ENCODE measurements at regions not wholly inside any gene's neighbourhood (a gene's known extent, or its start where the extent isn't known, plus 50 kb on each side); places are given as distances from the start of the nearest gene placed in this dataset.

- H3K36me3 ChIP-seq (ENCODE audit: control insufficient read depth, insufficient read depth, low read length) = no peaks in the 10 kb centered on the region
- no peak overlapping the region for H3K4me3 ChIP-seq (ENCODE audit: low read depth, low read length)
- DNase-seq (ENCODE audit: low read depth) = no peak
- POLR2A ChIA-PET = no interaction called here
- CTCF ChIA-PET = no interaction called here
- no peaks in the 10 kb centered on the region for H3K27me3 ChIP-seq (ENCODE audit: control insufficient read depth, insufficient read depth, low read length)
- no peak for TF ChIP-seq CTCF (IDR thresholded peaks at IDR 0.05; ENCODE audit: insufficient read depth, low read depth, low read length)
These were observed 674.5 kb downstream of the CETN3 start for GRCh38 chr5:89735082-89735481.

- Histone ChIP-seq H3K27me3 (ENCODE audit: control insufficient read depth, insufficient read depth, low read length) (no peaks in the 10 kb centered on the region), H3K36me3 (ENCODE audit: control insufficient read depth, insufficient read depth, low read length) (no peaks in the 10 kb centered on the region), H3K4me3 (ENCODE audit: low read depth, low read length) (no peak overlapping the region)
- no peak for DNase-seq (ENCODE audit: low read depth)
- ChIA-PET POLR2A (no interaction called here), CTCF (interaction anchor here (1.5 kb wide), 1 partner anchor 68 kb away, joined by 3 read pairs; no protein-coding TSS in a partner anchor)
- no peak for TF ChIP-seq CTCF (IDR thresholded peaks at IDR 0.05; ENCODE audit: insufficient read depth, low read depth, low read length)
These were observed 675.8 kb downstream of the CETN3 start for GRCh38 chr5:89733772-89734171.

- CTCF ChIA-PET = interaction anchor here (0.8 kb wide), 1 partner anchor 1000 kb away, joined by 3 read pairs; no protein-coding TSS in a partner anchor
- no peaks in the 10 kb centered on the region for H3K36me3 ChIP-seq (ENCODE audit: control insufficient read depth, insufficient read depth, low read length)
- H3K4me3 ChIP-seq (ENCODE audit: low read depth, low read length) = no peak overlapping the region
- POLR2A ChIA-PET = no interaction called here
- DNase-seq (ENCODE audit: low read depth) = no peak
- H3K27me3 ChIP-seq (ENCODE audit: control insufficient read depth, insufficient read depth, low read length) = no peaks in the 10 kb centered on the region
- no peak for TF ChIP-seq CTCF (IDR thresholded peaks at IDR 0.05; ENCODE audit: insufficient read depth, low read depth, low read length)
These were observed 679.8 kb downstream of the CETN3 start for GRCh38 chr5:89729623-89730301.

GRCh38 chr5:89728750-89729149 is 680.8 kb downstream of the CETN3 start:
- DNase-seq (ENCODE audit: low read depth) = no peak
- H3K36me3 ChIP-seq (ENCODE audit: control insufficient read depth, insufficient read depth, low read length) = no peaks in the 10 kb centered on the region
- TF ChIP-seq CTCF (IDR thresholded peaks at IDR 0.05; ENCODE audit: insufficient read depth, low read depth, low read length) = no peak
- ChIA-PET POLR2A (no interaction called here), CTCF (no interaction called here)
- H3K4me3 ChIP-seq (ENCODE audit: low read depth, low read length) = no peak overlapping the region
- H3K27me3 ChIP-seq (ENCODE audit: control insufficient read depth, insufficient read depth, low read length) = no peaks in the 10 kb centered on the region

- H3K27me3 ChIP-seq (ENCODE audit: control insufficient read depth, insufficient read depth, low read length) = no peaks in the 10 kb centered on the region
- H3K4me3 ChIP-seq (ENCODE audit: low read depth, low read length) = no peak overlapping the region
- H3K36me3 ChIP-seq (ENCODE audit: control insufficient read depth, insufficient read depth, low read length) = no peaks in the 10 kb centered on the region
- POLR2A ChIA-PET = no interaction called here
- CTCF ChIA-PET = no interaction called here
- no peak for TF ChIP-seq CTCF (IDR thresholded peaks at IDR 0.05; ENCODE audit: insufficient read depth, low read depth, low read length)
- no peak for DNase-seq (ENCODE audit: low read depth)
These were observed 681.4 kb downstream of the CETN3 start for GRCh38 chr5:89728134-89728533.

All from BJ (cell line).